ENCODE measurements at regions not wholly inside any gene's neighbourhood (a gene's known extent, or its start where the extent isn't known, plus 50 kb on each side); places are given as distances from the start of the nearest gene placed in this dataset.

GRCh38 chr15:52876991-52877663, 87.0 kb upstream of the ONECUT1 start:
- DNase-seq (ENCODE audit: low read depth) = no peak

GRCh38 chr15:52872036-52872818, 82.1 kb upstream of the ONECUT1 start:
- DNase-seq (ENCODE audit: low read depth) = no peak

- no peak for DNase-seq (ENCODE audit: low read depth)
Measured at GRCh38 chr15:52870015-52870414, 79.9 kb upstream of the ONECUT1 start.

- DNase-seq (ENCODE audit: low read depth) = no peak
Measured at GRCh38 chr15:52866698-52867097, 76.6 kb upstream of the ONECUT1 start.

- no peak for DNase-seq (ENCODE audit: low read depth)
Measured at GRCh38 chr15:52862677-52863076, 72.5 kb upstream of the ONECUT1 start.

GRCh38 chr15:52858782-52859176, 68.6 kb upstream of the ONECUT1 start:
- no peak for DNase-seq (ENCODE audit: low read depth)

GRCh38 chr15:52857937-52858781, 68.0 kb upstream of the ONECUT1 start:
- DNase-seq (ENCODE audit: low read depth) = no peak

GRCh38 chr15:52857471-52857870, 67.3 kb upstream of the ONECUT1 start:
- no peak for DNase-seq (ENCODE audit: low read depth)

- DNase-seq (ENCODE audit: low read depth) = no peak
Measured at GRCh38 chr15:52856286-52856685, 66.2 kb upstream of the ONECUT1 start.

GRCh38 chr15:52855157-52855556, 65.0 kb upstream of the ONECUT1 start:
- no peak for DNase-seq (ENCODE audit: low read depth)

GRCh38 chr15:52844823-52845222, 54.7 kb upstream of the ONECUT1 start:
- DNase-seq (ENCODE audit: low read depth) = no peak
